ENCODE measurements at regions not wholly inside any gene's neighbourhood (a gene's known extent, or its start where the extent isn't known, plus 50 kb on each side); places are given as distances from the start of the nearest gene placed in this dataset.
"Not testable (repeated sequence)": the region's sequence is repeated elsewhere in the genome, so short reads cannot be mapped to it uniquely, and the experiment has no call there.

DNA sequence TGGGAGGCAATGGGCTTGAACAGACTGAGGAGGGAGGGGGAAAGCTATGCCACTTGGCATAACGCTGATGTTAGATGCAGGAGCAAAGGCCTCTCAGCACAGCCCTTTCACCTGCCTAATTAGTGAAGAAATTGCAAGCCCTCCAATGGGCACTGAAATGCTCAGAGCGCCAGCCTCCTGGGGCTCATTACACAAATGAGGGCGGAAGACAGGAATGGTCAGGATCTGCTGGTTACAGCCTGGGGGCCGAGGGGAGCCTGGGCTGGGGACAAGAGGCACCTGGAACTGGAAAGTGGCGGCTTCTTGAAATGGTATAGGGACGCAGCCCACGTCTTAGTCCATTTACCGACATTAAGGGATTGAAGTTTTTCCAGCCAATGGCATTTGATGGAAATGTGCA lies 50.2 kb upstream of the PLET1 start:
- no peak for DNase-seq (ENCODE audit: low read depth)

DNA sequence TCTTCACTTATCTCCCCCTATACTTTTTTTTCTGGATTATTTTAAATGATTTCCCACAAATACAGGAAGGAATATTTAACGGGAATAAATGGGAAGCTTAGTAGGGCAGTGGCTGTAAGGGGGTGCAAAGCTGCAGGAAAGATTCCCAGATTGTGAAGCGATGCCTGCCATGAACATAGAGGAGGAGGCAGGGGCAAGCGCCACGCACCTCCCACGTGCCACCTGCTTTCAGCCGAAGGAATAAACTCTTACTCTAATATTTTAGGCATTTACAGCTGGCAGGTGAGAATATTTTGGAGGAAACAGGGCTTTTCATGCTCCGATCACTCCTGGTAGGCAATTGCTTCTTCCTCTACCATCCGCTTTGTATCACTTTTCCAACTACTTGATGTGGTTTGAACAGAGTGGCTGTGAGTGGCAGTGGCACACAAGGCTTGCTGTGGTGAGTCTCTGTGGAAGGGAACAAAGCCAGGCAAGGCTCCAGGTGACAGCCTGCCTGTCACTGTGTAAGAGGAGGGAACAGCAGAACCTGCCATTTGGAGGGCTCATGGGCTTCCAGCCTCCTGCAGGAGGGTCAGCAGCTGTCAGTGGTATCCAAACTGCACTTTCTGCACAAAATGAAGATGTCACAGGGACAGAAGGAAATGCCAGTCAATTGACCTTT lies 54.5 kb upstream of the PLET1 start:
- DNase-seq (ENCODE audit: low read depth) = no peak

DNA sequence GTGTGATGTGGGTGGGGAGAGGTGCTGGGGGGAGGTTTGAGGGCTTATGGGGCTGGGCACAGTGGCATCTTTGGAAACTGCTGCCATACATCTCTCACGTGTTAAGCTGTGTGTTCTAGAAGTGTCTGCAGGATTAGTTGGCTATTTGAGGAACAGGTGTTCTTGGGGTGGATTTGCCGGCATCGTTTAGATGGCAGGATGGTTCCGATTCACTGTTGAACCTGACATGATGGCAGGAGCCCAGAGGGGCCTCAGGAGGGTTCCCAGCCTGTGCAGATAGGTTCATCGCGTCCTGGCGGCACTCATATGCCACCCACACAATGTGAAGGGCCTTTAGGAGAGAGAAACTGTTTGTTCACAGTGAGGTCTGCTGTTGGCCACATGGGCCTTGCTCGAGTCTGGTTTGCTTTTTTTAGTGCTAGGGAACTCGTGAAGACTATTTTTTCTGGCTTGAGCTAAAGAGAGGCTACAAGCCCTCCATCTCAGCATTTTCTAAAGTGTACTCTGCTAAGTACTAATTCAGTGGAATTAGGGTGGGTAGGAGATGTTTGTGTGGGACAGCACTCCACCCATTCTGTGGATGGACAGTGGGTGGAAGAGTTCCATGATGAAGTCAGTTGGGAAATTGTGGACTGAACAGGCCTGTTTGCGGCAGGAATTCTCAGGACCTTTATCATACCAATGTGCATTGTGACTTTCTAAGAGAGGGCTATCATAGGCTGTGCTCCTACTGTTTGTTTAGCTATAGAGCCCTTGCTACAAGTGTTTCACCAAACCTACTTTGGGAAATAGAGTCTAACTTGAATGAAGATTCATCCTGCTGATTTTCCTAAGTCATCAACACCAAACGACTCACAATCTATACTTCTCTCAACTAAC lies 55.4 kb upstream of the PLET1 start:
- no peak for DNase-seq (ENCODE audit: low read depth)

DNA sequence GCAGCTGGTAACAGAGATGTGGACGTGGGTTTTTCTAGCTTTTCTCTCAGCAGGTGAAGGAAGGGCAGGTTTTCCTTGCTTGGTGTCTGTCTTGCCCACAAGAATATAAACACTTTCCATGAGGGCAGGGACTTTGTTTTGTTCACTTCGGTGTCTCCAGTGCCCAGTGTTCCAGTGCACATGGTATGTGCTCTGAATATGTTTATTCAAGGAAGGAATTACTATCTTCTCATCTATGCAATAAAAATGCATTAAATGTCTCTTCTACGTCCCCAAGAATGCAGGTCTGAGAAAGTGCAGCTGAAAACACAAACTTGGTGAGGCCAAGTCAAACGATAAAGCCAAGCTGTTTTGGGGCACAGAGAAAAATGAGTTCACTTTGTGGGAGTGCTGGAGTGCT lies 56.3 kb upstream of the PLET1 start:
- no peak for DNase-seq (ENCODE audit: low read depth)

DNA sequence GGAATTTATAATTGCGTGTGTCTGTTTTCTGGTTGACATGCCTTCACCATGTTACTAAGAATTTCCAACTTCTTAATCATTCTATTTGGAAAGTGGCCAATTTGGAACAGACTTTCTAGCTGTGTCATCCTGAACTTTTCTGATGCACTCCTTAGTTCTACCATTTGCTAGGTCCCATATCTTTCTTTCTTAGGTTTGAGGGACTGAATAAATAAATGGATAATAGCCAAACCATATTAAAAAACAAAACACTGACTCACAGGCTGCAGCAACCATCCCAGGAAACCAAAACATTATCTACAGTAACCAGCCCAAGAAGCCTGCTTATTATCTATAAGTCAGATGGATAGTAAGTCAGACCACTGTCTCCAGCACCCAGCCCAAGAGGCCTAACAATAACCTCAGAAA lies 57.5 kb upstream of the PLET1 start:
- peak; percentile 82 for DNase-seq (ENCODE audit: low read depth)

DNA sequence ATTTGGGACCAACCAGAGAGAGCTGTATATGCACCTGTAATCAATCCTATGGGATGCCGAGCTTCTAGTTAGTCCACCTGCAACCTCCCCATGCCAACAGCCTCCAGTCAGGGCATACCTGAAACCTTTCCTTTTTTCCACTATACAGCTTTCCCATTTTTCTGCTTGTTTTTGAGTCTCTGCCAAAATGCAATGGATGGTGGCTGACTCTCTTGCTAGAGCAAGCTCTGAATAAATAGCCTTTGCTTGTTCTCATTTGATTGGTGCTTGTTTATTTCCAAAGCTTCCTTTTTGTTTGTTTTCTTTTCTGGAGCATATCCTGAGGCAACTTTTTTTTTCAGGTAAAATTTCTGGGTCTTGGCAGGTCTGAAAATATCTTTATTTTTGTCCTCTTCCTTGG lies 58.0 kb upstream of the PLET1 start:
- DNase-seq (ENCODE audit: low read depth) = no peak

DNA sequence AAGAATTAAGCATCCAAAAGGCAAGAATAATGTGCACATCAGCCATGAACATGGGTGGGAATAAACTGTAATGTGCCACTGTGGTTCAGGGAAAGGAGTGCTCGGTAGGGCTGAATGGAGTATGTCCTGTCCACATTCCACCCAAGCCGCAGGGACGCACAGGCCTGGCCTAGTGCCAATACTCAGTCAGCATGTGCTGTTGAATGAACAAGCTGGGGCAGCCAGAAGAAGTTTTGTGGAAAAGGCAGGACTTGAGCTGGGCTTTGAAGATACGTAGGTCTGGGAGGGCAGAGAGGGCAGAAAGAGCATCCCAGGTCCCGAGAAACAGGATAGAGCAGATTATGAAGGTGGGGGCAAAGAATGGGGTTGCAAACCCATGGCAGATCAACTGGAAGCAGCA lies 60.0 kb upstream of the PLET1 start:
- DNase-seq (ENCODE audit: low read depth) = peak; percentile 62

DNA sequence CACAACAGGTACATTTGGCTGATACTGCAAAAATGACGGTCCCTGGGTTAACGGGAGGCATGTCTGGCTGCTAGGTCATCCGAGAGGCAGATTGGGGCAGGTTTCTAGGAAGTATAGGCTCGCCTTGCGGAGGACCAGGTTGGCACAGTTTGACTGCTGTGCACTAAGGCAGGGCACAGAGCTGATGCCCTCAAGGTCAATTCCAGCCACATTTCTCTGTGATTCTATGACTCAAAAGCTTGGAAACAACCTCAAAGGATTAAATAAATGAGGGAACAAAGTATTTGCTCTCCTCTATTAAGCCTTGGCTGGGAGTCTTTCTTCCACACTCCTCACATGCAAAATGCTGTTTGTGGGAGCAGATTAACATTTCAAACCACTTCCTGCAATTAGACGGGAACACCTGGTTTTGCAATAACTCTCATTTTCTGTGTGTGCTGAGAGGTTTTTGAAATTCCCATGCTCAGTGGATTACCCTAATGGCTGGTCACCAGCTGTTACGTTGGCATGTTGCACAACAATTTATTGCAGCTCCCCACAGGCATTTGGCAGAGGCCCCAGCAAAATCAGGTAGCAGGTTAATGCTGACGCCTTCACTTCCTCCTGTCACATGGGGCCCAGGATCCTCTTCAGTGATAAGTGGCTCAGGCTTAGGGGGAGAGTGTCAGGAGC lies 61.0 kb upstream of the PLET1 start:
- DNase-seq (ENCODE audit: low read depth) = peak; percentile 31

DNA sequence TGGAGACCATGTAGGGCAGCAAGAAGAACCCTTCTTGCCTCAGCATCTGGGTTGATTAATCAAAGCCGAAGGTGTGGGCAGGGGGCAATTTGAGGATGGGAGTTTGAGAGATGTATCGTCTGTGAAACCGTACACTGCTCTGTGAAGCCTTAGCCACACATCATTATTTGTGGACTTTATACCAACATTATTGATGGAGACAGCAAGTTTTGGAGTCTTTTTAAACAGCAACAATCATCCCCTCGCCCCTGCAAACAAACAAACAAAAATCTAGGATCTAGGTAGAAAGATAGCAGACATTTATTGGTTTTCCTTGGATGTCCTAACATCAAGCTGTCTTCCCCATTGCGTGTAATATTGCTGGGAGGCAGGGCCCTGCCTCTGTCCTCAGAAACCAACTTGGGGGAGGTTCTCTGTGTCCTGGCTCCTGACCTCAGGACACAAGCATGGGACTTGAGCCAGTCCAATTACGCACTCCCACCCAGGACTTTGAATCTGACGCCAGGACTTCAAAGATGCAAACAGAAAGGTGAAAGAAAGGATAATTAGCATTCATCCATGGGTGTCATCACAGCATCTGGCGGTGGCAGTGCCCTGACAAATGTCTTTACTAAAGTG lies 61.6 kb upstream of the PLET1 start:
- no peak for DNase-seq (ENCODE audit: low read depth)

DNA sequence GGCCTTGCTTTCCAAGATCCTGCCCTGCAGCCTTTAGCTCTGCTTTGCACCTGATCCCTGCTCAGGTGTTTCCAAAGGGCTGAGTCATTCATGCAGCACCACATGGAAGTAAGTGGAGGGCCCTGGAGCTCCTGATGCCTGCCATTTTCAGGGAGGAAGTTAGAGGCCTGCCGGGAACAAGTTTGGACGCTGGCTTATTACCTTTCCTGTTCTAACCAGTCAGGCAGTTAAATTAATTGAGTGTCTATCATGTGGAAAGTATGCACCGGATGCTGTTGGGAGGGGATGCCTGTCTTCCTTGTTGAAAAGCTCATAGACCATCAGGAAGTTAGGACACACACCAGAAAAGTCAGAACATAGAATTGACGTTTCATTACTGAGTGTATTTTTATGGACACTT lies 73.7 kb upstream of the PLET1 start:
- DNase-seq (ENCODE audit: low read depth) = no peak

DNA sequence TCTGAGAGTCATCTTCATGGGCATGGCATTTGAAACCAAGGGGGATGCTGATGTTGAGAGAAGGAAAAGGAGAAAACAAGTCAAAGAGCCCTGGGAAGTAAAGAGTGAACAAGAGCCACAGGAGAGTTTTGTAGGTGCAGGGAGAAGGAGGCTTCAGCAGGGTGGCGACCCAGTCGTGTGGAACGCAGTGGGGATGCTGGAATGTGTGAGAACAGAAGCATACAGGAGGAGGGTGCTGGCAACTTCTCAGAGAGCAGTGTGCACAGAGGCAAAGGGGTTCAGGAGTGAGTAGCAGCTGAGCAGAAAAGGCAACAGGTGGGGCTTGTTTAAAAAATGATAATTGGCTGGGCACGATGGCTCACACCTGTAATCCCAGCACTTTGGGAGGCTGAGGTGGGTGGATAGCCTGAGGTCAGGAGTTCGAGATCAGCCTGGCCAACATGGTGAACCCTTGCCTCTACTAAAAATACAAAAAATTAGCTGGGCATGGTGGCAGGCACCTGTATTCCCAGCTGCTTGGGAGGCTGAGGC lies 75.8 kb upstream of the PLET1 start:
- no peak for DNase-seq (ENCODE audit: low read depth)

DNA sequence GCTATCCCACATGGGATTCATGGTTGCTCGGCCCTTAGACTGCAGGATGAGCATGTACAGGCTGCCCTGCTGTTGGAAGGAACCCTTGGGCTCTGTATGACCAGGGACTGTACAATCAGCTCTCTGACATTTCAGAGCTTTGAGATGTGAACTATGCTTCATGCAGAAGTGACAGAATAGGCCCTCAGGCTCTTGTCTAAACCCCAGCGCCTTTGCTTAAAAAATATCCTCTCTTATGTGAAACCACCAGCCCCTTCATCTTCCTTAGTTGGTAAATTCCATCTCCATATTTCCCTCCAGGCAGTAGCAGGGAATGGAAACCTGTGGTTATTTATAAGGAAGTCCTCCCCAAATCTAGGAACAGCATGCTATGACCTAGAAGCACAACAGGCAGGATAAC lies 78.9 kb upstream of the PLET1 start:
- DNase-seq (ENCODE audit: low read depth) = no peak

DNA sequence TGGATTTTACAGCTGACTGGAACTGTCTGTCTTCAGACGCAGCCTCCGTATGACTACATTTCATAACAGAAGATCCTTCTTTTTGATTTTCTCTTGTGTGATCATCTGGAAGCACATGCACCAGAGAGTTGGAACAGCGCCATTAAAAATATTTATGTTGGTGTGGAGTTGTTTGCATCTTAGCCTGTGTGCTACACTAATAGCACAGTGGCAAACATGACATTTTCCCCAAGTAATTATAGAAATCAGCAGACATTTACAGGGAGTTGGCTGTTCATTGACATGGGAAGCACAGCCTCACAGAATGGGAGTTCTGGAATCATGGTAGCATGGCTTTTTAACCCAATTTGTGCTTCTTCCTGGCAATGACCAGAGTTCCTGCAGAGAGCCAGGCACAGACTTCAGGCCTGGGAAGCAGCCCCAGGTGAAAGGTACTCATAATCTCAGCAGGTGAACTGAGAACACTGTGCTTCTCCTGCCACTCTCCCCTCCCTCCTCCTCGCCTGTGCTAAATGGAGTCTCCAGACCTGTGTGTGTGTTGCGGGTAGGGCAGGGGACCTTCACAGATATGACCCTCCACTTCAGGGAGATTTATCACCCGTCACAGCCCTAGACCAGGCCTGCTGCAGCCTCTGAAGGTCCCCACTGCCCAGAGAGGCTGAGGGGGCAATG lies 82.8 kb upstream of the PLET1 start:
- DNase-seq (ENCODE audit: low read depth) = no peak

DNA sequence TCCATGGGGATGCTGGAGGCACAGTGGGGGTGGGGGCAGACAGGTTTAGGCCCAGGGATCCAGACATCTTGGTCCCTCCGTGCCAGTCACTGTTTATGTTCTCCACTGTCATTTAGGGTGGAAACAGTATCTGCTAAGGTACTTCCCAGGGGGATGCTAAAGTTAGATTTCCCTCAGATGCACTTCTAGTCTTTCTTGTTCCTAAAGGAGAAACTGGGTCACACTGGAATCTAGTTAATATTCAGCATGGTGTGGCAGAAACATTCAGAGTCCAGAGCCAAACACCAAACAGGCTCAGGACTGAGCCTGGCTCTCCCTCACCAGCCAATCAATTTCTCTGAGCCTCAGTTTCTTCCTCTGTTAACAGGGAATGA lies 83.4 kb upstream of the PLET1 start:
- no peak for DNase-seq (ENCODE audit: low read depth)

DNA sequence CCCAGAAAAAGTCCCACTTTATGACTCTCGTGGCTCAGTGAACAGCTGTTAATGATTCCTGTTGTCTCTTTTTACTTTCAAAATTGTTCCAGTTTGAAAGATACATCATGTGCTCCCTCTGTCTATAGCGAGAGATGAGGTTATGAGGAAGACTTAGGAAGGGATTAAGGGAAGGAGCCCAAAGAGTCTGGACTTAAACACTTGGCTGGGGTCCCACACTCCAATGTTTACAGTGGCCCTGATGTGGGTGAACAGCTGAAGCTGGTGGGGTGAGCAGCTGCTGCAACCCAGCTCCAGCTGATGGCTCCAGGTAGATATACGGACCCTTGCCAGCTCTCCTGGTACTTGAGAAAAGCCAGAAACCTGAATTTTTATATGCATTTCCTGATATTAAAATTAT lies 84.5 kb upstream of the PLET1 start:
- no peak for DNase-seq (ENCODE audit: low read depth)

DNA sequence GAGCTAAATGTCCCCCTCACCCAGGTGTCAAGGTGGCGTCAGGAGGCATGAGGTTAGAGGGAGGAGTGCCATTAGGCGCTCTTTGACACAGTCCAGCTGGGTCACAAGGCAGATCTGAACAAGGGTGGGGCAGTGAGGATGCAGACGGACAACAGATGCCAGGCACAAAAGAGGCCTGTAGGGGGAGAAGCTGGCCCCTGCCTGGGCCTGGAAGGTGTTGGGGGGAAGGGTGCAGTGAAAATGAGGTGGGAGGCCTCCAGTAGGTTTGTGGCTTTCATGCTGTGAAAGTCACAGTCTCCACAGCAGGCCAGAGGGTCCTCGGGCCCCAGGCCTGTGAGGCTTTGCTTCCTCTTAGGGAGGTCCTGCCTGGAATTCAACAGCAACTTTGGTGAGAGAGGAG lies 85.0 kb upstream of the PLET1 start:
- DNase-seq (ENCODE audit: low read depth) = no peak

DNA sequence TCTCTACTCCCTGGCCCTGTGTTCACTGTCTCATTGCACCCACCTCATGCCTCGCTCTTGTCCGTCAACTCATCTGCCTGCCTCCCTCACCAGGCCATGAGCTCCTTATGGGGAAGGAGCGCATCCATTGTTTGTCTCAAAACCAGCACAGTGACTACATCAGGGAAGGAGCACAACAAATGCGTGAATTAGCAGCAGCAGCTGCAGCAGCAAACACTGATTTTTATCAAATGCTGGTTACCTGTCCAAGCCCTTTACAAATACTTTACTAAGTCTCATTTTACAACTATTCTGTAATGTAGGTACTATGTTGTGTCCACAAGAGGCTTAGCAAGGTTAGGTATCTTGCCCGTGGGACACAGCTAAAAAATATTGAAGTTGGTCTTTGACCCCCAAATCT lies 85.9 kb upstream of the PLET1 start:
- no peak for DNase-seq (ENCODE audit: low read depth)

DNA sequence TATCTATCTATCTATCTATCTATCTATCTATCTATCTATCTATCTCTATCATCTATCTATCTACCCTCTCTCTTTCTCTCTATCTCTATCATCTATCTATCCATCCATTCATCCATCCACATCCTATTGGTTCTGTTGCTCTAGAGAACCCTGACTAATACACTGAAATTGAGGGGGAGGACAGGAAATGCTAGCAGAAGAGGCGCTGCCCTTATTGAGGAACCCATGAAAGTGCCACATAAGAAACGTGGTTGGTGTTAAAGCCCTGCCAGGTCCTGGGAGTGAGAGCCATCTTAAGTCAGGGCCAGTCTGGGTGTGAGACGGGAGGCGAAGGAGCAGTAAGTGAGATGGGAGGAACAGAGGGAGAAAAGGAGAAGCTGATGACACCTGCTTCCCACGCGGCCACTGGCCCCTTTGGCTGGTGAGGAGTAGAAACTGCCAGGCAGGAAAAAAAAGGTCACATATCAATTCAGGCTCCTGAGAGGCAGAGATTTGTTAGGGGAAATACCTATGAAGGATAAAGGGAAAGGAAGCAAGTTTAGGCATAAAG lies 87.9 kb upstream of the PLET1 start:
- no peak for DNase-seq (ENCODE audit: low read depth)

DNA sequence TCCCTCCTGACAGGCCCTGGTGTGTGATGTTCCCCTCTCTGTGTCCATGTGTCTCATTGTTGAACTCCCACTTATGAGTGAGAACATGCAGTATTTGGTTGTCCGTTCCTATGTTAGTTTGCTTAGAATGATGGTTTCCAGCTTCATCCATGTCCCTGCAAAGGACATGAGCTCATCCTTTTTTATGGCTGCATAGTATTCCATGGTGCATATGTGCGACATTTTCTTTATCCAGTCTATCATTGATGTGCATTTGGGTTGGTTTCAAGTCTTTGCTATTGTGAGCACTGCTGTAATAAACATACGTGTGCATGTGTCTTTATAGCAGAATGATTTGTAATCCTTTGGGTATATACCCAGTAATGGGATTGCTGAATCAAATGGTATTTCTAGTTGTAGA lies 90.8 kb upstream of the PLET1 start:
- DNase-seq (ENCODE audit: low read depth) = not testable (repeated sequence)

DNA sequence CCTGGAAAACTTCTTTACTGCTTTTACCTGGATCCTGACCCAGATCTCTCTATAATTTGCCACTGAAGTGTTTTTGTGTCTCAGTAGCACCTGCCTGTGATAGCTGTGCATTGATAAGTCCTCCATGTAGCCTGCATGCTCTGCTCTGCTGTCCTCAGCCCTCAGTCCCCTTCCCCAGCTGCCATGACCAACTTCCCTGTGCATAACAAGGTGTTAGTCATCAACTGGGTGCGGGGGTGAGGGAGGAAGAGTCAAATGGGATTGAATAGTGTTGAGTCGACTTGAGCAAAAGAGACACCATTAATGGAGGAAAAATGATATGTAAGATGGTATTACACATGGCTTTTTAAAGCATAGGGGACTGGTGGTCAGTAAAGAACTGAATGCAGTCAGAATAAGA lies 92.2 kb upstream of the PLET1 start:
- DNase-seq (ENCODE audit: low read depth) = no peak

DNA sequence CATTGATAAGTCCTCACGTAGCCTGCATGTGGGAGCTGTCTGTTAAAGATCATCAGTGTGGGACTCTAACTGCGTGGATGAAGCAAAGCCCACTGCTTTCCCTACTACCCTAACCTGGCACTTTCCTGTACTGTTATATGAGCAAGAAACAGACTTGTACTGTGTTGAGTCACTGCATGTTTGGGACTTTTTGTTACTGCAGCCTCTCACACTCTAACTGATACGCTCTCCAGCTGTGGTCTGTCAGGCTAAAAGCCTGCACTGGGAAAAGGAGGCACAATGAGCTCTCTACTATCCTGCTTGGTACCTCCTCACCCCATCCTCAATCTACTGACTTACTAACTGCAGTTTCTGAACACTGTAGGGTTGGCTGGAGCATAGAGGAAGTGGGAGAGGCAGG lies 93.7 kb upstream of the PLET1 start:
- no peak for DNase-seq (ENCODE audit: low read depth)

DNA sequence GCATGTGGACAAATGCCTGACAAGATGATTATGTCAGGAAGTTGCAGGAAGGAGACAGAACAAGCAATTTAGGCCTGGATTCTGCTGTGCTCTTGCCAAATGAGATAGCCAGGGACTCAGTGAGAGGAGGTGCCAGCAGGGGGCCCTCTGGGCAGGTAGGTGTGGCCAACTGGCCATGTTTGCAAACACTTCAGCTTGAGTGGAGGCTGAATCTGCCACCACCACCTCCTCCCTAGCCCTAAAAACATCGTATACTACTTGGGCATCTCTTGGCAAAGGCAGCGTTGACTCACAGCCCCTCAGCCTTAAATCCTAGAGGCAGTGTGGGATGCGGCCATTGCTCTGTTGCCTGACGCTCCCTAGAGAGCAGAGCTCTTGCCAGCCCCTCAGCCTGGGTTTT lies 95.1 kb upstream of the PLET1 start:
- DNase-seq (ENCODE audit: low read depth) = peak; percentile 19

Measured in HS-27A (cell line).